ENCODE measurements at regions not wholly inside any gene's neighbourhood (a gene's known extent, or its start where the extent isn't known, plus 50 kb on each side); places are given as distances from the start of the nearest gene placed in this dataset.

DNA sequence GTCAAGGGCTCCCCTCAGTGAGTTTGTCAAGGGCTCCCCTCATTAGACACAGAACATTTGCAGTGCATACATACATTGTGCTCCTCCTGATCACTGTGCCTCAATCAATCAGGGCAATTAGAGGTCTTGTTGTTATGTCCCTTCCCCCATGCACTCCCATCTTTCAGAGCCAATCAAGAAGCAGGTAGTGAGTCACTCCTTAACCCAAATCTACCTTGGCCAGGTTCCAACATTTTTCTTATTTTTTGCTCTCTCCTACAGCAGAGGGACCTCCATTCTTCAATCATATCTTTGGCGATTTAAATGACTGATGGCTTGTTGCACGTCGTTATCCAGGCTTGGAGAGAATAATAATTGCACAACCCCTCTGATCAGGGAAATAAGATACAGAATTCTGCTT, 409.9 kb upstream of the SPTLC3 start:
- TF ChIP-seq, protein P1, sequence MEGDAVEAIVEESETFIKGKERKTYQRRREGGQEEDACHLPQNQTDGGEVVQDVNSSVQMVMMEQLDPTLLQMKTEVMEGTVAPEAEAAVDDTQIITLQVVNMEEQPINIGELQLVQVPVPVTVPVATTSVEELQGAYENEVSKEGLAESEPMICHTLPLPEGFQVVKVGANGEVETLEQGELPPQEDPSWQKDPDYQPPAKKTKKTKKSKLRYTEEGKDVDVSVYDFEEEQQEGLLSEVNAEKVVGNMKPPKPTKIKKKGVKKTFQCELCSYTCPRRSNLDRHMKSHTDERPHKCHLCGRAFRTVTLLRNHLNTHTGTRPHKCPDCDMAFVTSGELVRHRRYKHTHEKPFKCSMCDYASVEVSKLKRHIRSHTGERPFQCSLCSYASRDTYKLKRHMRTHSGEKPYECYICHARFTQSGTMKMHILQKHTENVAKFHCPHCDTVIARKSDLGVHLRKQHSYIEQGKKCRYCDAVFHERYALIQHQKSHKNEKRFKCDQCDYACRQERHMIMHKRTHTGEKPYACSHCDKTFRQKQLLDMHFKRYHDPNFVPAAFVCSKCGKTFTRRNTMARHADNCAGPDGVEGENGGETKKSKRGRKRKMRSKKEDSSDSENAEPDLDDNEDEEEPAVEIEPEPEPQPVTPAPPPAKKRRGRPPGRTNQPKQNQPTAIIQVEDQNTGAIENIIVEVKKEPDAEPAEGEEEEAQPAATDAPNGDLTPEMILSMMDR (IDR thresholded peaks at IDR 0.05; ENCODE audit: insufficient read depth, low read length): no peak
- TF ChIP-seq POLR2AphosphoS5 (IDR thresholded peaks at IDR 0.05; ENCODE audit: low read depth): no peak
- TF ChIP-seq, protein P2, sequence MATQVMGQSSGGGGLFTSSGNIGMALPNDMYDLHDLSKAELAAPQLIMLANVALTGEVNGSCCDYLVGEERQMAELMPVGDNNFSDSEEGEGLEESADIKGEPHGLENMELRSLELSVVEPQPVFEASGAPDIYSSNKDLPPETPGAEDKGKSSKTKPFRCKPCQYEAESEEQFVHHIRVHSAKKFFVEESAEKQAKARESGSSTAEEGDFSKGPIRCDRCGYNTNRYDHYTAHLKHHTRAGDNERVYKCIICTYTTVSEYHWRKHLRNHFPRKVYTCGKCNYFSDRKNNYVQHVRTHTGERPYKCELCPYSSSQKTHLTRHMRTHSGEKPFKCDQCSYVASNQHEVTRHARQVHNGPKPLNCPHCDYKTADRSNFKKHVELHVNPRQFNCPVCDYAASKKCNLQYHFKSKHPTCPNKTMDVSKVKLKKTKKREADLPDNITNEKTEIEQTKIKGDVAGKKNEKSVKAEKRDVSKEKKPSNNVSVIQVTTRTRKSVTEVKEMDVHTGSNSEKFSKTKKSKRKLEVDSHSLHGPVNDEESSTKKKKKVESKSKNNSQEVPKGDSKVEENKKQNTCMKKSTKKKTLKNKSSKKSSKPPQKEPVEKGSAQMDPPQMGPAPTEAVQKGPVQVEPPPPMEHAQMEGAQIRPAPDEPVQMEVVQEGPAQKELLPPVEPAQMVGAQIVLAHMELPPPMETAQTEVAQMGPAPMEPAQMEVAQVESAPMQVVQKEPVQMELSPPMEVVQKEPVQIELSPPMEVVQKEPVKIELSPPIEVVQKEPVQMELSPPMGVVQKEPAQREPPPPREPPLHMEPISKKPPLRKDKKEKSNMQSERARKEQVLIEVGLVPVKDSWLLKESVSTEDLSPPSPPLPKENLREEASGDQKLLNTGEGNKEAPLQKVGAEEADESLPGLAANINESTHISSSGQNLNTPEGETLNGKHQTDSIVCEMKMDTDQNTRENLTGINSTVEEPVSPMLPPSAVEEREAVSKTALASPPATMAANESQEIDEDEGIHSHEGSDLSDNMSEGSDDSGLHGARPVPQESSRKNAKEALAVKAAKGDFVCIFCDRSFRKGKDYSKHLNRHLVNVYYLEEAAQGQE (IDR thresholded peaks at IDR 0.05; ENCODE audit: insufficient replicate concordance, low read depth): no peak

Data from HL-60 (cell line).